8988T (cell line): ENCODE measurements at regions not wholly inside any gene's neighbourhood (a gene's known extent, or its start where the extent isn't known, plus 50 kb on each side); places are given as distances from the start of the nearest gene placed in this dataset.

Experiments used
- DNase-seq: peaks from one replicate; pipeline ENCODE4 v3.0.0; 2011

DNA sequence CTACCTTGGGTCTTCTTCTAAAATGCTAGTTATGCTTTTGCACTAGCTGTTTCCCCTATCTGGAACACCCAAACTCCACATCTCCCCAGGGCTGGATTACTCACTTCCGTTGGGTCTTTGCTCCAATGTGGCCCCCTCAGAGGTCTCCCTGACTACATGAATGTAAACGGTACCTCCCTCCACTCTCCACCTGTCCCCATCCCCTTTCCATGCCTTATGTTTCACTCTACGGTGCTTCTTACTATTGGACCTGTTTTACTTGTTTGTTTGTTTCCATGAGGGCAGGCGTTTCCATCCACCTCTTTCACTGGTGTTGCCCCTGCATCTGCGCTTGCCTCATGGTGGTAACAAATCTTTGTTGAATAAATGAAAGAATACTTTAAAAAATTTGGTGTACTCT lies 256.4 kb downstream of the SNAPC1 start:
- no peak for DNase-seq

DNA sequence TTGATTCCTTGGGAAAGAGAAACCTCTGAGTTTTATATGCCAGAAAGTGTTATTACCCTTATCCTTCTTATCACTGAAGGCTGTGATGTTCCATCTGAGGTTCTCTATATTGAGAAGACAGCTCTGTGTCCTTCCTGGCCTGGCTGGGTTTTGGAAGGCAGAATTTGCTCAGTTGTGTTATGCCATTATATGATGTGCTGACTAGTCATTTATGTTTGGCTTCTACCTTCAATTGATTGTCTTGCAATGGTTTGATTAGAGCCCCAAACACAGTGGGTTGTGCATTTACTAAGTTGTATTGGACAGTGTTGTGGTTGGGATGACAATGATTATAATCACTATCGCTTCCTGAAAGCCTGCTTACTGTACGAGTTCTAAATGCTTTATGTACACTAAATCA lies 265.7 kb downstream of the SNAPC1 start:
- no peak for DNase-seq

DNA sequence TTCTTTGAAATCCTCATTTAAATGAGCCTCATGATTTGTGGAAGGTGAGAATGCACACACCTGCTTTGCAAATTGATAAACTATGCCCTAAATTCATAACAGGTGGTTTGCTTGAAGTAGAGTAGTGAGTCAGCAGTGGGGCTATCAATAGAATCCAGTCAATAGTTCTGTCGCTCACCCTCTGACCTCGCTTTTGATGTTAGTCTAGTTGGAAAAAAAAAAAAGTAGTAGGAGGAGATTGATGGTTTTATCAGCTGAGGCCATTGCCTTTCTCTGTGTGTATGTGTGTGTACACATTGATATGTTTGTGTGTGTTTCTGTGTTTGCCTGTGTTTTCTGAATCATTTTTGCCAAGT lies 267.3 kb downstream of the SNAPC1 start:
- no peak for DNase-seq

DNA sequence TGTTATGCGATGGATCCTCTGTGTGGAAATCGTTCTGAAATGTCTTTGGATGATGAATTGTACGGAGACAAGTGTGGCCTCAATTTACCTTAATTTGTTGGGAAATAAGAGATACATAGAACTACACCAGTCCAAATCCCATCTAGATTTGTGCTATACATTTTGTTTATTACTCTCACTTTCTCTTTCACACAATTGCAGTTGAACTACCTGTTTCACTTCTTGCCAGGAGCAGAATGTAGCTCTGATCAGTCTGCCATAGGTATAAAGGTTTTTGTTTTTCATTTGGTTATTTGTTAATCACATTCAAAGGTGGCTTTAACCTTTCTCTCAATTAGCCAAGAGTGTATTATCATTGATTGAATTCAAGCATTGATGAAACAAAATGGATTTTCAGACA lies 268.2 kb downstream of the SNAPC1 start:
- no peak for DNase-seq

DNA sequence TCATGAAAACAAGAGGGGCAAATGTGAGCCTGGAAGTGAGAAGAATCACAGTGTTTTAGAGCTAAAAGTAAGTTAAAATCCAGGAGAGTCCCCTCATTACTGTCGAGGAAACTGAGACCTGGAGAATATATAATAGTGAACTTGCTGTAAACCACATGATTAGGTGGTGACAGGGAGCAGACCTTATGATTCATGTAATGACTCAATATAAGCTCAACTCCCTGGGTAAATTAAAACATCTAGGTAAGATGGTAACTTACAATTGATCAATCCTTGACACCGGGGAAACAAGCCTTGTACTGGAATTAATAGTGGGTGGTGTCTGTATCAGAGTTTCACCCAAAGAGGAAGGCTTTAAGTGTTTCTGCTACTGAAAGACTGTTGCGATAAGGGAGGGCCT lies 269.3 kb downstream of the SNAPC1 start:
- no peak for DNase-seq

DNA sequence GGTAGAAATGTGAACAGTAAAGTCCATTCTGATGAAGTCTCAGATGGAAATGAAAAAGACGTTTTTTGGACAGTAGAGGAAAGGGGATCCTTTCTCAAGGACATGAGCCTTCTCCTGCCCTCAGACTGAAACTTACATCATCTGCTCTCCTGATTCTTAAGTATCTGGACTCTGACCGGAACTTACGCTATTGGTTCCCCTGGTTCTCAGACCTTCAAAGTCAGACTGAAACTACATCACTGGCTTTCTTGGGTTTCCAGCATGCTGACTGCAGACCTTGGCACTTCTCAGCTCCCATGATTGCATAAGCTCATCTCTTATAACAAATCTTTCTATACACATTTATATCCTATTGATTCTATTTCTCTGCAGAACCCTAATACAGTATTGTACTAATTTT lies 291.0 kb downstream of the SNAPC1 start:
- no peak for DNase-seq

DNA sequence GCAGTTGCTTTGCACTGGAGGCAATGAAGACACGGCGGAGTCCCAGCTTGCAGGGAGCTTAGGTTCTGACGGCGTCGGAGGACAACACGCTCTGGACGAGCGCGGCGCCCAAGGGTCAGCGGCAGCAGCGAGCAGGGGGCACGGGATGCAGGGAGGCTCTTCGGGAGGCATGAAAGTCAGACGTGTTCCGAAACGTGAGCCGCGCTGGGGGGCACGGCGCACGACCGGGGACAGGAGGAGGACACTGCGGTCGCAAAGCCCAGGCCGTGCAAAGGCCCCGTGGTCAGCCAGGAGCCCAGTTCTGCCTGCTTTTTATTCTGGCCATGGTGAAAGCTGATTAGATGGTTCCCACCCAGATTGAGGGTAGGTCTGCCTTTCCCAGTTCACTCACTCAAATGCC lies 294.6 kb downstream of the SNAPC1 start:
- DNase-seq: no peak

DNA sequence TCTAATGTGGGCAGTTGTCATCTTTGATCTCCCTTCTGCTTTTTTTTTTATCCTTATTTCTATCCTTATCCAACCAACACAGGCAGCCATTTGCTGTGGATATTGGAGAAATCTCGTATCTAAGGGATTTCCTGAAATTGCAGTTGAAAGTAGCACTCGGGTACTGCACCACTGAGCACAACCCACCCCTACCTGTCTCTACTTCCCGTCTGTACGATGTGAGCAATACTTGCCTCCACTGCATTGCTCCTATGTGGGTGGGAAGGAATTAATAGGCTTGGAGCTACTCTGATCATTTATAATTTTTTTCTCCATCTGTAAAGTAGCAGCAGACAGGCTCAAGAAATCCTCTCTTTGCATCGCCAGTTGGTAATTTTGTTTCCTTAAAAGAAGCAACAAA lies 300.4 kb downstream of the SNAPC1 start:
- DNase-seq: no peak

DNA sequence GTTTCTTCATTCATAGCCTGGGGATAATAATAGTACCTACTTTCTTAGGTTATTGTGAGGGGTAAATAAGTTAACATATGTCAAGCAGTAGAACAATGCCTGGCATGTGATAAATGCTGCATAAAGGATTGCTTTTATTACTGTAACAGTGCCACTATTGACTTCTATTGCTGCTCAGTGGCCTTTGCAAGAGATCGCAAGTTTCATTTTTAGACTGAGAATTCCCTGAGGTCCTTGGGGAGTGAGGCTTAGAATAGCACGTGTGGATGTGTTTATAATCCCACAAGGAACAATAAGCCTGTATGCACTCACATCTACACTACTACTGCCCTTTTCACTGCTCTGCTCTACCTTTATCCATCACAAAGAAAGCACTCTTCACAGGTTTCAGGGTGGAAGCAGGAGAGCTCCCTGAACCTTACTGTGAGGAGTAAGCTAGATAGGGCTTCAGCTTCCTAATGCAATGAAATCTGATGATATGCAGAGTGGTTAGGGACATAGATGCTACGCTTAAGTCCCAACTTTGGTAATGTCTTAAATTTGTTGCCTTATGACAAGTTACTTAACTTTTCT lies 302.6 kb downstream of the SNAPC1 start:
- DNase-seq: no peak

DNA sequence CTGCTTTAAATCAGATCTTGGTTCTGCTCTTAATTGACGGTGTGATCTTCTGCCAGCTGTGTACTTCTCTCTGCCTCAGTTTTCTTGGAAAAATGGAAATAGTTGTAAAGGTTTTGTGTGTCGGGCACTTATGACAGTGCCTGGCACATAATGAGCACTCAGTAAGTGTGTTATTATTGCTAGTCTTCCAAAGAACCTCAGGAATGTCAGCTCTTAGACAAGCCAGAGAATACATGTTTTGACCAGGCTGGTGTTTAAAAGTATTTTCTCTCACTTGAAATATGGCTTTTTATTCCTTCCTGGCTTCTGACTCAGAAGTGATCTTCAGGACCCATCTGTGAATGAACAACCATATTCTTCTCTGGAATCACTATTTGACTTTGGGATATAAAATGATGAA lies 304.1 kb downstream of the SNAPC1 start:
- DNase-seq: no peak

DNA sequence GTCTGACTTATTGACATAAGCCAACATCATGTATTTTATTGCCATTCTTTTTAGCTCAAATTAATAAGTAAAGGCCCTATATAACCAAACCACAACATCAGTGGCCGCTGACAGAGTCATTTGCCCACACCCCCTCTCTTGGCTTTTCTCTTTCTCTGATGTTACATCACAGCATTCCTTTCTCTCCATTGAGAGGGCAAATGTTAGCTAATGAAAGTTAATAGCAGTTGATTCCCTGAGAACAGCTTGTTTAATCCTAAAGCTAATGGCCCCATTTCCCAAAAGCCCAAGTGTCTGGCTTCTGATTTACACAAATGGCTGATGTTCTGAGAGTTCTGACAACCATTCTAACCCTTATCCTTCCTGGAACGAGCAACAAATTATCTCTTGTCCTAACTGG lies 308.8 kb downstream of the SNAPC1 start:
- DNase-seq: no peak

DNA sequence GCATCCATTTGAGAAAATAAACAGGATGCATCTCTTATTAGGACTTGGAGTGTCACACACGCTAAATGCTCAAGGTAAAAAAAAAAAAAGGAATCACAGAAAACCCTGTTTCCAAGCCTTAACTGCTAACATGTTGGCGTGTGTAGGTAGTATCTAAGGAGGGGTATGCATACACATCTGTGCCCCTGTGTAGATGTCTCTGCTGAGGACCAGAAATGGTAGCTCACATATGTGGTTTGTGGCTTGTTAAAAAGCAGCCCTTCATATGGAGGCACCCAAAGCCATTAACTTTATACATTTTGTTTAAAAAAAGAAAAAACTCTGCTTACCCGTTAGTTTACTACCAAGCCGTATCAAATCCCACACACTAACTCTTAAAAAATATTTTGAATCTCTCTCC lies 314.1 kb downstream of the SNAPC1 start:
- no peak for DNase-seq

DNA sequence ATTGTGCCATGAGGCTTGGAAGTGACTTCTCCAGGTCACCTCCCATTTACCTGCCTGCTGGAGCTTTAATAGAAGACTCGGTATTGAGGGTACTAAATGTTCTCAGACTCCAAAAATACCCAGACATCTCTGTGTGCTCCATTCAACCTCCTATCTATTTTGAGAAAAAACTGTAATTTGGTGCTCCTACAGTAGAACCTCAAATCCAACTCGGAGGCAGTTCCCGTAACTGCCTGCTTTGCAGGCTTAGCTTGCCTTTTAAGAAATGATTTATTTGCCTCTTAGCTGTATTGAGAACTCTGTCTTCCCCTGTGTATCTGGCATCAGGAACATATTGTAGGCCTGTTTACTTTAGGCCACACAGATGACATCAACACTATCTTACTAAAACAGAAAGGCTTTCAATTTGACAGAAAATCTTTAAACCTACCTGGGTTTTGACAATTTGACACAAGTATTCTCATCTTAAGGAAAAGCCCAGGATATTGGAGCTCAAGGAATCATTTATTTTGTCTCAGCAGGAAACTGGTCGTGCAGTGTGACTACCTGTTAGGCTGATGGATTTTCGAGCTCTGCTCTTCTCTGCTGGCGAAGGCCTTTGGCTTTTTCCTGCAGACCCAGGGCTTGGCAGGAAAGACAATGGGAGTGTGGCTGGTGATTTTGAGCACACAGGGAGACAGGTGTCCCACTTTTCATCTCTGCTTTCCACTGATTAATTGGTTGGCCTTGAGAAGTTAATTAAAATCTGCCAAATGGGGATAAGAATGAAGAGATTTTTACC lies 314.8 kb downstream of the SNAPC1 start:
- DNase-seq: no peak

DNA sequence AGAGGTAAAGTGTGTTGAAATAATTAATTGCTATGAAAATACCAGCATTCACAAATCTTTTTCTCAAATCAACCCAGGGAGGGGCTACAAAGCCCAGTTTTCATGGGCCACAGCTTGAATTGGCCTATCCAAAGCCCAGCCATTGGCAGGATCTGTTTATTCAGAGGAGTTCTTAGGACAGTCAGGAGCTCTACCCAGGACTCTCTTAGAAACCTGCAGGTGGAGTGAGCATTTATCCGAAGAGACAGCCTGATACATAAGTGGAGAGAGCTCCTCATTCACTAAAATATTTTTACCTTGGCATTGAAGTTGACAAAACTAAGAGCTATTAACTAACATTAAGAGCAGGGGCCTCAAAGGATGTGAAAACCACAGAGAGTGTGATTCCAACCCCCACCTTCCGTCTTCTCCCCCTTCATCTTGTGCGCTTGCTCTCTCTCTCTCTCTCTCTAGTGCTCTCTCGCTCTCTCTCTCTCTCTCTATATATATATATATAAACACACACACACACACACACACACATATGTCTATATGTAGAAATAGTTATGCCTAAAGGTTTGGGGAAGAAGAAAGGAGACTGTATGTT lies 315.5 kb downstream of the SNAPC1 start:
- DNase-seq: no peak

DNA sequence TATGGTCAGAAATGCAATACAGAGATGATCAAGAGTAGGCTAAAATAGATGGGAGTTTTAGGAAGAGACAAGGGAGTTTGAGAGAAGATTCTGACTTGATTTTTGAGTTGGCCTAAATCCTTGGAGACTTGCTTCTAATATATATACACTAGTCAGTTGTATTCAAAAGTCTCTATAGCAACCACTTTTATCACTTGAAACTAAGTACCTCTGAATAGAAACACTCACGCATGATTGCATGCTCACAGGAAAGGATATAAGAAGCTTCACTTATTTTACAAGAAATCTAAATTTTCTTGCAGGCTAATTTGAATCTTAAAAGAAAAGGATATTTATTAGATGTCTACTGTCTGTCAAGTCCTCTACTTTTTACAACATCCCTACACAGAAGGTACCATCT lies 316.8 kb downstream of the SNAPC1 start:
- DNase-seq: no peak

DNA sequence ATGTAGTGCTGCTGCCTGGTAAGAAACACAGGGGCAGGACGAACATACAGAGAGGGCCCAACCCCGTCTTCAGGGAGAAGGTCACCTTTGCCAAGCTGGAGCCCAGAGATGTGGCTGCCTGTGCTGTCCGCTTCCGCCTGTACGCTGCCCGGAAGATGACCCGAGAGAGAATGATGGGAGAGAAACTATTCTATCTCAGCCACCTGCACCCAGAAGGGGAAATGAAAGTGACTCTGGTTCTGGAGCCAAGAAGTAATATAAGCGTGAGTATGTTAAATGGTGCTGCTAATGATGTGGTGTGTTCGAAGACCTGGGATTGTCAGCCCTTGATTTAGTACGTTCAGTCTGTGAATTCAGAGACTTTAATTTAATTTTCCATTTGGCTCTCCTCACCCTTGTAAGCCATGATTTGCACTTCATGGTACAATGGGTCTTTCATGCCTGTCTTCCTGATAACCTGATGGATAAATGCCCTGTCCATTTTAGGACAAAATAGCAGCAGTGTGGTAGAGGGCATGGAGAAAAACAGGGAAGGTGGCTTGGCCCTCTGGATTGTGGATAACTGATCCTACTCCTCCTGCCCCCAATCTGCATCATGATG lies 318.9 kb downstream of the SNAPC1 start:
- DNase-seq: no peak

DNA sequence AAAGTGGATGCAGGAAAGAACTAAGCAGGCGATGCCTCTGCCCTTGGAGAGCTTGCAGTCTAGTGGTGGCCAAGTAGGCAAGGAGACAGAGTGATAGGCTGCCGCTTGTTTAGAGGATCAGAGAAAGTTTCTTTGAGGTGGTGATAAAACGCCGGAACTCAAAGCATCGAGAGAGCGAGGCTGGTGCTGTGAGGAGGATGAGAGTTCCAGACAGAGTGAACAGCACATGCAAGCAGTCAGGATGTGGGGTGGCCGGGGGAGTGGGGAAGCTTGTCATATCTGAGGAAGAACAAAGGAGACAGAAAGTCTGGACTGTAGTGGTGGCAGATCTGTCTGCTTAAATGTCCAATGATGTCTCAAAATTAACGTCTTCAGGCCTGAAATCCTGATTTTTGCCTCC lies 319.7 kb downstream of the SNAPC1 start:
- DNase-seq: no peak

DNA sequence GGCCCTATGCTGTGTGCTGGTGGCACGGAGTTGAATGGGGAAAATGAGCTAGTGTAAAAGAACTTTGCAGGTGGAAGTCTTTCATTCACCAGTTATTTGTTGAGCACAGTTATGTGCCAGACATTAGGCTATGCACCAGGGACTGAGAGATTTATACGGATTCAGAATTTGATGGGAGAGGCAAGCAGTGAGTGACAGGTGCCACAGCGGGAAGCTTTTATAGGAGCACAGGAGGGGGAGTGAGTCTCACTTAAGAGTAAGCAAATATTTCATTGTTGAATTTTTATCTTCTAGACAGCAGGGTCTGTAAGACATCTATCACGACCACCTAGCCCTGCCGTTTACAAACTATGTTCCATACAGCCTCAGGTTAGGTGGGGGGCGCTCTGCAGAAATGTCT lies 320.6 kb downstream of the SNAPC1 start:
- no peak for DNase-seq

DNA sequence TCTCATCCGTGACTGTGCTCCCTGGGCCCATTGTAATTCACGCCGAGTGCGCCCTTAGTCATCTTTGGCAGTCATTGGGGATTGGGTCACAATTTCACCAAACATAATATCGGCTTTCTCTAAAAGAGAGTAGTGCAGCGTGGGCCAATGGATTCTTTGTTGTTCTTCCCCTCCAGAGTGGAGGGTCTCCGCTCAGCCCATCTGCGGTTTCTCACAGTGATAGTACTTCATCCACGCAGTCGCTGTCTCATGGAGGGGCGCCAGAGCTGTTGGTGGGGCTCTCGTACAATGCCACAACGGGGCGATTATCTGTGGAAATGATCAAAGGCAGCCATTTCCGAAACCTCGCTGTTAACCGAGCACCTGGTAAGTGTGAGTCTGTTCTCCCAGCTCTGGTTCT lies 321.8 kb downstream of the SNAPC1 start:
- DNase-seq: no peak

DNA sequence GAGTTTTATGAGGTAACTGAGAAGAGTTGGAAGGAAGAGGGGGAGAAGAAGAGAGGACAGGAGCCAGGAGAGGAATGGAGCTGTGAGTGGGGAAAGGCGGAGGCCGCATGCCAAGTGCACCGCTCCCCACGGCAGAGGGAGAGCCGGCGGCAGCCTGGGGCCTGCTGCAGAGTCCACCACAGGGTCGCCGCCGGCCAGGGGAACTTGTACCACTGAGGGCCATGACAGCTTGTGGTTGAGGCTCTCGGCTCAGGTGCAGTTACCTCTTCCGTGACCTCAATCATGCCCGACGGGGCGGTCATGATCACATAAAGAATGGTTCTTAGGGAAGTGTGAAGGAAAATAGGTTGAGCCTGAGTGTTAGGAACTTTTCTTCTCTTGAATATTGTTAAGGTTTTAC lies 325.0 kb downstream of the SNAPC1 start:
- DNase-seq: no peak

DNA sequence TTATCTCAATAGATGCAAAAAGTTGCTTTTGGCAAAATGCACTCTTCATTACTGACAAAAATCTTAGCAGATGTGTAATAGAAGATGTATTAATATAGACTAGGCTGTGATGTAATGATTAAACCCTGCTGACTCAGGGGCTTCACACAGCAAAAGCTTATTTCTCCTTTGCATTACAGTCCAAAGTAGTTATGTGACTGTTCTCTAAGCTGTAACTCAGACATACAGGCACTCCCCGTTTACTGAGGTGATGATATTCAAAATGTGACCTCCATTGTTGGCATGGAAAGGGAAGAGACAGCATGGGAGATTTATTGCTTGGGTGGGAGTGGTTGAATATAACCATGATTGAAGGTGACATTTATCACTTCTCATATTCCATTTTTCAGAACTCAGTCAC lies 331.5 kb downstream of the SNAPC1 start:
- no peak for DNase-seq

DNA sequence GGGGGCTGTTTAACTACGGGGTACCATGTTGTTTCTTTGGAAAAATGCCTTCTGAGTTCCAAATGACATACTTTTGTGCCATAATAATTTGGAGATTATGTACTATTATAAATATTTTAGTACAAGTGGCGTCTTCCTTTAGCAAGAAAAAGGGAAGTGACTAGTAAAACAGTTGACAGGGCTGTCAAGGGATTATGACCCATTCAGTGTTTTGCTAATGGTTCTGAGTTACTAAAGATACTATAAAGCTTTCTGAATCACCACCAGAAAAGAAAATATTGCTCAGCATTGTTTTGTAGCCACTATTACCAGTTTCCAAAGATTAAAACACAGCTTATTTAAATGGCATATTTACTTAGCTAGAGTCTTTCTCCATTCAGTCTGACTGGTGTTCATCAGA lies 334.9 kb downstream of the SNAPC1 start:
- DNase-seq: no peak

DNA sequence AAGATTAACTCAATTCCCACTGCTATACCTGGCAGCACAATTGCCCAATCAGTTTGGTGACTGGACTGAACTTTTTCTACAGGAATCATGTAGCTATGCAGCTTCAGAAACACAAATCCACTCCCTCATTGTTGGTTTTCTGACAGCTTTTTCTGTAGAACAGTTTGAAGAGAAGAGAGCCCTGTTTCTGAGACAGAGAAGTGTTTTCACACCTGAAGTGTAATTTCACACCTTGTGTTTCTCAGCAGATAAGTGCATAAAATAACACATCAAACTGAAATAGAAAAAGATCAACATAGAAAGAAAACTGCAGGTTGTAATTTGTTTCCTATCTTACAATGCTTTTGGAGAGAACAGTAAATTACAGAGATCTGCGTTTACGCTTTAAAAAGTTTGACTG lies 335.6 kb downstream of the SNAPC1 start:
- no peak for DNase-seq

DNA sequence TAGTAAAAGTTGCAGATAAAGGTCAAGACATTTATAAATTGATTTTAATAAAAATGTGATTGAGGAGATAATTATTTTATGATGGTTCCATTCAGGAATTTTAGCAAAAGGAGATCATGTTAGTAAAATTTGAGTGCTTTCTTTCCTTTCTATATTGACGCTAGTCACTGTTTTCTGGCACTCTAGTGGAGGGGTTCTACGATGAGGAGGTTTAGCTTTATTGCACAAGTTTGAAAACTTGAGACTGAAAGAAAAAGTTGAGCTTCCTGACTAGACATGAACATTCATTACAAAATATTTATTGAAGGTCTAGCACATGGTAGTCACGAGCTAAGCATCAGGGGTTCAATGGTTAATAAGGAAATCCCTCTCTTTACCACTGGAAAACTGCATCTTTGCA lies 336.1 kb downstream of the SNAPC1 start:
- DNase-seq: no peak

DNA sequence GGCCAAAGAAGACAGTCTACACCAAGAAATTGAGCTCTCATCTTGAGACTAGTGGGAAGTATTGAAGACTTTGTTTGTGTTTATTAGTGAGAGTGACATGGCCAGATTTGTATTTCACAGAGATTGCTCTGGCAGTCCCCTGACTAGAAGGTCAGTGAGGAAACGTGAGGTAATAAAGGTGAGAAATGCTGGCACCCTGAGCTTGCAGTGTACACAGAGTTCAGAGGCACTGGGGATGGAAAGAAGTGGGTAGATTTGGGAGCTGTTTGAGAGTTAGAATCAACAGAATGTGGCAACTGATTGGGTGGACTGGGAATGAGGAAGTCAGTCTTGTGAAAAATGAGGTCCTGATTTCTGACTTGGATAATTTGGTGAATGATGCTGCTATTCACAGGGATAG lies 336.9 kb downstream of the SNAPC1 start:
- no peak for DNase-seq
